Skeletal muscle cell (primary cell): ENCODE measurements at regions not wholly inside any gene's neighbourhood (a gene's known extent, or its start where the extent isn't known, plus 50 kb on each side); places are given as distances from the start of the nearest gene placed in this dataset.
"Not testable (repeated sequence)": the region's sequence is repeated elsewhere in the genome, so short reads cannot be mapped to it uniquely, and the experiment has no call there.

Source experiments
- DNase-seq: peaks from one replicate; pipeline ENCODE4 v3.0.0-alpha.2; 2010; ENCODE audit warnings: low read depth
- H3K4me3 ChIP-seq: 2 replicates; pipeline ENCODE4 v1.5.1; 2011; ENCODE audit warnings: low read depth, mild to moderate bottlenecking, control low read depth, low read length, moderate library complexity

DNA sequence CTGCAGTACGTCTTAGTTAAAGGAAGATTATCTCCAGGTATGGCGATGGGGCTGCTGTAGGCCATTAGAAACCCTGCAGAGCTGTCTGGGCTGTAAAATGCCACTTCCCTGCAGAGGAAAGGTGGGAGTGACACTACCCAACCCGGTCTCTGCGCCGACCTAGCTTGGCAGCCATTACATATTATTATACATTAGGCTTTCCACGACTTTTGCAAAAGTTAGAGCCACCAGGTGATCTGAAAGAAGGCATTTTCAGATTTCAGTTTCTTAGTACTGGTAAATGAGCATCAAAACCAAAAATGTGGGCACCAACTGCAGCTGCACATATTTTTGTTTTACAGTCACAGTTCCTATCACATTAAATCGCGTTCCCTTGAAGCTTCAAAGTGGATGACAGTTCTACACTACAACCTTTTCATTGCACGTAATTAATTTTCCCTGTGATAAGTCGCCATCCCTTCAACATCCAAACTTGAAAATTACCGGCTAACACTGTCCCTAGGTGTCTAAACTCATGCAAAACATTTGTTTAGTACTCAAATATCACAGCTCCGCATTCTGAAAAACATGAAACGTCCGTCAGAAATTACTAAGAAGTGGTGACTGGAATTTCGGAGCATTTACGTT lies 81.4 kb upstream of the CHD2 start:
- peak overlapping the region; percentile 5 for H3K4me3 ChIP-seq
- DNase-seq = no peak

DNA sequence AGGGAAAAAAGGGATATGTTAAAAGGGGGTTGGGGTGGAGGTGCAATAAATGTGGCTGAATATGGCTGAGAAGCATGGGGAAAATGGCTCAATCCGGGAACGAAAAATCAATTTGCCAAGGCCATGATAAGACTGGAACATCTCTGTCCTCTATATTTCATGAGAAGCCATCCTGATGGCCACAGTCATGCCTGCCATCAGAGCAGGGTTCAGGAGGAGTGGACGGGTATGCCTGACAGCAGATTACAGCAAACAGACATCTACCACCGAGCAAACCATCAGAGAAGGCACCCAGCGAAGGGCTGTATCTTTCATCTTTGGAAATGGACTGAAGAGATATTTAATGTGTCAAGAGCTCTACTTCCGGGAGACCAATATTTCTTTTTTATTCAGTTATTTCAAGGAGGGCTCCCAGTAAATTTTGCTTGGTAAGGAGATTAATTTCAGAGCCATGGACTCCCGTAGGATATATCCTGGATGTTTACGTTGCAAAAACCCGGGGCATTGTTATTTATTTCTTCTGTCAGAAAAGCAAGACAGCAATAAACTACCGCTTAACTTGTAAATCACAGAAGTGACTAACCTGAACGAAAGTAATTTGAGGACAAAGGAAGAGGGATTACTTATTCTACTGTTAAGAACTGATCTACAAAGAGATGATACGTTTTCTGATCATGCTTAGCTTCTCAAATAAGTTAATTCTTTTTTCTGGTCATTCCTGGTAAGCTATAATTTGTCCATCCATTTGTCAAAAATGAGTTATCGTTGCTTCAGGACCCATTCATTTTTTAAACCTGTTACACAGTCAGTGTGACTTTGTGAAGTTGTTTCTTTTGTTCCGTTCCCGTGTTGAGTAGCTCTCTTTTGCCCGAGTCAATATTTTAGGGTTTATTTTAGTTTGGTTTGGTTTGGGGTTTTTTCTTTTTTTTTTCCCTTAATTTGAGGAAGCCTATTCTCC lies 80.6 kb upstream of the CHD2 start:
- H3K4me3 ChIP-seq = peak overlapping the region; percentile 35
- no peak for DNase-seq

DNA sequence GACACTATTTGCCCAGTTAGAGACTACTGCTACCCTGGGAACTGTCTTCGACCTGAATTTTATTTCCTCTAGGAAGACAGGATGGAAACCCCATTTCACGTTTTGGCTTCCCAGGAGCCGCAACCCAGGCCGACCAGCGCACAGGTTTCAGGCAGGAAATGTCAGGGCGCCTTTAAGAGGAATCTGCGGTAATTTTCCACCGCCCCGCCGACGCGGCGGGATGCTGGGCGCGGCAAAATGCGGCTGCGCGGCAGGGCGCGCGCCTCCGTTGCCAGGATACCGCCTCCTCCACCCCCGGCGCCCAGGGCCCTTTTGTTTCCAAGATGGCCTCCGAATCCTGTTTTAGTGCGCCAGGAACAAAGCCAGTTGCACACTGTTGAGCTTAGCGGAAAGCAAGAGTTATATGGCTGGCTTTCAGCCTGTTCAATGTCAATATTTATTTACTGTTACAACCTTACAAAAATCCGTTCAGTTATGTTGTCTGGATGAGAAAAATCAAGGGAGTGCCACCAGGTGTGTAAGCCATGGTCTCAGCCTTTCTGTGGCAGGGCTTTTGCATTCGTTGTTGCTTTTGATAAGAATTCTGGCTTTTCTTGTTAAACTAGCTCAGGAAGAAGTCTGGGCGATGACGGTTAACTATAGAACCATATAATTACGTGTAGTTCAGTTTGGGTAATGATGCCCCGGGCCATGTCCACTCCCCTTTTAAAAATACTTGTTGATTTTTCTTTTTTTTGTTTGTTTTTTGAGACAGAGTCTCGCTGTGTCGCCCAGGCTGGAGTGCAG lies 79.7 kb upstream of the CHD2 start:
- DNase-seq = peak; percentile 59
- H3K4me3 ChIP-seq = peak overlapping the region; percentile 35

- no peak for DNase-seq
- no peak overlapping the region for H3K4me3 ChIP-seq
Observed at GRCh38 chr15:92821491-92822116, 78.5 kb upstream of the CHD2 start.

DNA sequence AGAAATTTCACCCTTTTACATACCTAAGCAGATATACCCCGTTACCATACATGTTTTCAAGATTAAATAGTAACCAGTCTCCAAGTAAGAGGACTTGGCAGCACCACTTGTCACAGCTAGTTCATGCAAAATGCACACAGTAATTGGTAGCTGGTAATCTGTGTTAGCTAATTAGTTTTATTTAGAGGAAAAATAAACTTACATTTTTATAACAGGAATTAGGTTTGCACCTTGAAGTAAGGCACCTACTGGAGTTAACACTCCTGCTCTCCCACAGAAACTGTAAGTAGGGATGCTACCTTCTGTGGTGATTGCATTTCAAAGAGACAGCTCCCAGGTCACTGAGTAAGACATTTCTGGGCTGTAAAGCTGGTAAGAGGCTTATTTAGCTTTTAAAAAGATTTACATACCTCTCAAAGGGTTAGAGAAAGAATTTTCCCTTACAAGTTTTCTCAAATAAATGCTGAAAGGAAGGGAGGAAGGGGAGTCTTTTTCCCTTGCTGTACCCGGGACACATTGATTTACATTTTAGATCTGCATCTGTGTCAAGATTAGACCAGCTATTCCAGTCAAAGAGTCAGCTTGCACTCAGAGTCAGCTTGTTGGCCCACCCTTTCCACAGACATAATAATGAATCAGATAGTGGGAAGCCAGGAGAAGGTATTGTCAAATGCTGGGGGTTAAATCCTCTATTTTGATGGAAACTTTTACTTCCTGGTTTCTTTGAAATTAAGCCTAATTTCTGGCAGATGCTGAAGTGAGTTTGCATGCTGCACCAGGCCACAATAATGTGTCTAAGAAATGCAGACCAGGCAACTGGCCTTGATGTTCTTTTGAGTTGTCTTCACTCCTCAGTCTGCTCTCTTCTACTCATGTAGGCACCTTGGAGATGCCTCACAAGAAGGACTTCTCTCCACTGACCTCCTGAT lies 77.6 kb upstream of the CHD2 start:
- no peak for DNase-seq
- H3K4me3 ChIP-seq = no peak overlapping the region

- no peak for DNase-seq
- H3K4me3 ChIP-seq = no peak overlapping the region
Observed at GRCh38 chr15:92825985-92826384, 74.1 kb upstream of the CHD2 start.

- H3K4me3 ChIP-seq, DNase-seq: not testable (repeated sequence)
Observed at GRCh38 chr15:92827991-92828390, 72.1 kb upstream of the CHD2 start.

- no peak for DNase-seq
- H3K4me3 ChIP-seq = no peak overlapping the region
Observed at GRCh38 chr15:92829875-92830274, 70.2 kb upstream of the CHD2 start.

- DNase-seq = no peak
- H3K4me3 ChIP-seq = no peak overlapping the region
Observed at GRCh38 chr15:92831336-92831654, 68.8 kb upstream of the CHD2 start.

GRCh38 chr15:92831655-92832328 lies 68.3 kb upstream of the CHD2 start:
- peak; percentile 94 for DNase-seq

GRCh38 chr15:92833106-92833433 lies 67.1 kb upstream of the CHD2 start:
- DNase-seq = no peak
- no peak overlapping the region for H3K4me3 ChIP-seq

More at GRCh38 chr15:92831655-92832328, 68.3 kb upstream of the CHD2 start:
- H3K4me3 ChIP-seq = peak overlapping the region; percentile 18

- DNase-seq = no peak
- no peak overlapping the region for H3K4me3 ChIP-seq
Observed at GRCh38 chr15:92833493-92834271, 66.4 kb upstream of the CHD2 start.

- no peak overlapping the region for H3K4me3 ChIP-seq
- no peak for DNase-seq
Observed at GRCh38 chr15:92839696-92840095, 60.4 kb upstream of the CHD2 start.

DNA sequence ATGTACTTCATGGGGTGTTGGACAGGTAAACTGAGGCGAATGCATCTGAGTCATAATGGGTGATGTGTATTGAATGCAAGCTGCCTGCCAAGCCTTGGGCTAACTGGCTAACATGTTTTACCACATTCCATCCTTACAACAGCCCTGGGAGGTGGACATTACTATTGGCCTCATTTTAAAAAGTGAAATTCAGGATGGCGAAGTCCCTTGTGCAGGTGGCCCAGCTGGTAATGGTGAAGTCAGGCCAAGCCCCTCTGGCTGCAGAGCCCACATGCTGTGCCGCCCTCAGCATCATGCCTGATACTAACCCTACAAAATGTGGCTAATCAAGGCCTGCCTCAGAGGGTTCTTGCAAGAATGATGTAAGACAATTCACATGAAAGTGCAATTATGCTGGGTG lies 60.0 kb upstream of the CHD2 start:
- no peak overlapping the region for H3K4me3 ChIP-seq
- DNase-seq = no peak

- no peak overlapping the region for H3K4me3 ChIP-seq
- no peak for DNase-seq
Observed at GRCh38 chr15:92843326-92843725, 56.8 kb upstream of the CHD2 start.

DNA sequence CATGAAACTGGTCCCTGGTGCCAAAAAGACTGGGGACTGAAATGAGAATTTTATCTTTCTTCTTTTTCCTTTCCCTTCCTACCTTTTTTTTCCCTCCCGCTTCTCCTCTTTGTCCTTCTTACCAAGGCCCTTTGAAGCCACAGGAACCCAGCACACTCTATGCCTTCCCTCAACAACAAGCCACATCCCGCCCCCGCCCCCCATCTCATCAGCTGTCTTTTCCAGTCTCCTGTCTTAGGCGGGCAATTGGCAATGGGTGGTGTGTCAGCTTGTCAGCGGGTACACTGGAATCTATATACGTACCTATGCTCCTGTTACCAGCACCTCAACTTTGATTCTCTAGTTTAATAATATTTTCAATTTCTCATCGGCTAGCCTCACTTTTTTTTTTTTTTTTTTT lies 56.3 kb upstream of the CHD2 start:
- no peak for DNase-seq
- no peak overlapping the region for H3K4me3 ChIP-seq

DNA sequence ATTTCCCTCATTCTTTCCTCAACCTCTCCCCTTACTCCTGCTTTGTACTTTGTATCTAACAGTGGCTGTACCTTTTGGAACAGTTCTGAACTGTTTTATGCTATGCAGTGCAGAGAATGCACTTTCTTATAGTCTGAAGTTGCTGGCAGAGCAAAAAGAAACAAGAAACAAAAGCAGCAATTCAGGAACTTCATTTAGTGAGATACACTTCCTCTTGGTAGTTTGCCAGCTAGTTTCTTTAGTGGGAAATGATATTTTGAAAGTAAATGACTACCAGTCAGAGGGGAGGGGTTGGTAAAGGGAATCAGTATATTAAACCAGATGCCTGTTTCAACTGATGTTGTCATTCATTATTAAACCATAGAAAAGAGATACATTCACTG lies 55.0 kb upstream of the CHD2 start:
- DNase-seq = no peak
- H3K4me3 ChIP-seq = no peak overlapping the region

DNA sequence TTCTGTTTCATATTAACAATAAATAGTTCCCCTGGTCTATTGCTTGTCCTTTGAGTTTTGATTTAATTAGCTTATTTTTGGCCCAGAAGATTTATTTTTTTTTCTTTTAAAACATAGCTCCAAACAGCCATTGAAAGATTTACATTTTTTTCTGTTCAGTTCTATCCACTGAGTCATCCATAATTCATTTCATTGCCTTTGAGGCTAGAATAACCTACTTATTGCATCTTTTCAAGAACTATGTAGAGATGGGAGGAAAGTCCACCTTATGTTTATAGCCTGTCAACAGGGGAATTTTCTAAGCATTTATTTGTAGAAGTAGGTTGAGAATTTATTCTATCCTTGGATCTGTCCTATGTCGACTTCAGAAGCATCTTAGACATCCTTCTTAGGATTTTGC lies 53.4 kb upstream of the CHD2 start:
- no peak for DNase-seq
- H3K4me3 ChIP-seq = no peak overlapping the region
